GM18511 (cell line): ENCODE measurements at regions not wholly inside any gene's neighbourhood (a gene's known extent, or its start where the extent isn't known, plus 50 kb on each side); places are given as distances from the start of the nearest gene placed in this dataset.

Experiments used
- ATAC-seq: cut with Tn5 transposase; IDR thresholded peaks from one replicate; pipeline ENCODE4 v1.9.1; 2021; ENCODE audit warnings: mild to moderate bottlenecking, moderate library complexity; ENCODE audit not compliant: unreplicated experiment

- no peak for ATAC-seq
Measured at GRCh38 chr5:74138721-74139120, 501.8 kb downstream of the ENC1 start.

GRCh38 chr5:74136276-74136825 is 504.2 kb downstream of the ENC1 start:
- no peak for ATAC-seq

- ATAC-seq, result no peak
Measured at GRCh38 chr5:74135033-74135432, 505.5 kb downstream of the ENC1 start.

- no peak for ATAC-seq
Measured at GRCh38 chr5:74132485-74132884, 506.5 kb downstream of the ARHGEF28 start.

- ATAC-seq, result no peak
Measured at GRCh38 chr5:74131250-74131649, 505.3 kb downstream of the ARHGEF28 start.

GRCh38 chr5:74130155-74130897 is 504.3 kb downstream of the ARHGEF28 start:
- no peak for ATAC-seq

GRCh38 chr5:74127381-74128320 is 501.7 kb downstream of the ARHGEF28 start:
- no peak for ATAC-seq

GRCh38 chr5:74126294-74126693 is 500.3 kb downstream of the ARHGEF28 start:
- ATAC-seq, result no peak

- no peak for ATAC-seq
Measured at GRCh38 chr5:74124826-74125225, 498.8 kb downstream of the ARHGEF28 start.

GRCh38 chr5:74123929-74124328 is 497.9 kb downstream of the ARHGEF28 start:
- ATAC-seq, result no peak

- no peak for ATAC-seq
Measured at GRCh38 chr5:74122979-74123590, 497.1 kb downstream of the ARHGEF28 start.

- ATAC-seq, result no peak
Measured at GRCh38 chr5:74122175-74122574, 496.2 kb downstream of the ARHGEF28 start.

GRCh38 chr5:74120585-74120984 is 494.6 kb downstream of the ARHGEF28 start:
- no peak for ATAC-seq

GRCh38 chr5:74118071-74118470 is 492.1 kb downstream of the ARHGEF28 start:
- no peak for ATAC-seq

GRCh38 chr5:74116984-74117383 is 491.0 kb downstream of the ARHGEF28 start:
- no peak for ATAC-seq

- ATAC-seq, result no peak
Measured at GRCh38 chr5:74116266-74116665, 490.3 kb downstream of the ARHGEF28 start.

- ATAC-seq, result no peak
Measured at GRCh38 chr5:74113927-74114326, 487.9 kb downstream of the ARHGEF28 start.

- ATAC-seq, result no peak
Measured at GRCh38 chr5:74113196-74113540, 487.2 kb downstream of the ARHGEF28 start.

- no peak for ATAC-seq
Measured at GRCh38 chr5:74112372-74113195, 486.6 kb downstream of the ARHGEF28 start.

- no peak for ATAC-seq
Measured at GRCh38 chr5:74111764-74112163, 485.8 kb downstream of the ARHGEF28 start.
